MCF 10A (cell line): ENCODE measurements at regions not wholly inside any gene's neighbourhood (a gene's known extent, or its start where the extent isn't known, plus 50 kb on each side); places are given as distances from the start of the nearest gene placed in this dataset.

ENCODE experiments used
- BruUV-seq: library from RNA; stranded (reverse); fragments of 400-500 nt; replicated peaks from 2 replicates; lab custom pipeline; 2021; lab: Mats Ljungman, UMichigan
- CTCF ChIA-PET: fragments of 300-600 bp; sonication (Branson Sonifier 250); formaldehyde crosslinking; extraction: SDS; loops from one replicate; lab custom pipeline; 2021; ENCODE audit warnings: antibody characterized with exemption, inconsistent platforms; lab: Yijun Ruan, JAX
- POLR2A ChIA-PET: fragments of 300-600, 350-650 bp; sonication (Branson Sonifier 250); formaldehyde crosslinking; extraction: SDS; loops from one replicate; lab custom pipeline; 2020; ENCODE audit warnings: antibody characterized with exemption, inconsistent platforms; lab: Yijun Ruan, JAX
- DNase-seq: peaks from one replicate; pipeline ENCODE4 v3.0.0-alpha.2; 2018; ENCODE audit not compliant: unreplicated experiment
- H3K27ac Mint-ChIP-seq: one replicate; pipeline ENCODE4 v1.8.0; 2022; ENCODE audit warnings: mild to moderate bottlenecking, low read depth, mixed read lengths; ENCODE audit not compliant: unreplicated experiment
- H3K27me3 Mint-ChIP-seq: one replicate; pipeline ENCODE4 v1.8.0; 2022; ENCODE audit warnings: mixed read lengths; ENCODE audit not compliant: insufficient read depth, unreplicated experiment
- H3K36me3 Mint-ChIP-seq: one replicate; pipeline ENCODE4 v1.8.0; 2022; ENCODE audit warnings: mild to moderate bottlenecking, moderate library complexity, mixed read lengths; ENCODE audit not compliant: insufficient read depth, unreplicated experiment
- H3K4me1 Mint-ChIP-seq: one replicate; pipeline ENCODE4 v1.8.0; 2022; ENCODE audit warnings: mixed read lengths; ENCODE audit not compliant: insufficient read depth, unreplicated experiment
- H3K4me3 Mint-ChIP-seq: one replicate; pipeline ENCODE4 v1.8.0; 2022; ENCODE audit warnings: mild to moderate bottlenecking, moderate library complexity, mixed read lengths; ENCODE audit not compliant: unreplicated experiment
- H3K9me3 Mint-ChIP-seq: one replicate; pipeline ENCODE4 v1.8.0; 2022; ENCODE audit warnings: mixed read lengths; ENCODE audit not compliant: unreplicated experiment
- intact Hi-C: fragments of 100-400 bp; cut with micrococcal nuclease; formaldehyde crosslinking; loops from 2 replicates; pipeline ENCODE4 v1.14.1; 2022
- TF ChIP-seq, protein P1 (sequence below): fragments of 200-600 bp; IDR thresholded peaks from one replicate; pipeline ENCODE4 v1.8.0; 2022; ENCODE audit warnings: antibody characterized with exemption, mild to moderate bottlenecking; ENCODE audit not compliant: unreplicated experiment

DNA sequence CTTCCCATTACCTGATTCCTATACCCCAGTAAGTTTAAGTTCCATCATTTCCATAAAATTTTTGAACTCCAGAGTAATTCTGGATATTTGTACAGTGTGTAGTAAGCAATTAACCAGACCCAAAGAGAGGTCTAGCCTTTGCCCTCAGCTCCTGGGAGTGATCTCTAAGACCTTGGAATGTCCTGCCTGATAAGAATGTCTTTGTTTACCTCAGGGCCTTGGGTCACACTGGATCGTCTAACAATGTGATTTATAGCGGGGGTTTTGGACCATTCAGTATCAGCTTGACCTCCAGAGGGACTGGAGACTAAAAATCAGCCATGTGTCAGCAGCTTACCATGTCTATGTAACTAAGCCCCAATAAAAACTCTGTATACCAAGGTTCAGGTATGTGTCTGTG is 330.9 kb upstream of the PPP1R2C start:
- BruUV-seq: no TSS peak
- Mint-ChIP-seq H3K9me3 (no peaks in the 10 kb centered on the region), H3K27ac (no peak overlapping the region), H3K4me3 (no peak overlapping the region), H3K4me1 (no peaks in the 10 kb centered on the region), H3K27me3 (peaks cover 60% of the 10 kb centered on the region), H3K36me3 (no peaks in the 10 kb centered on the region)
- ChIA-PET CTCF (no interaction called here), POLR2A (no interaction called here)
- intact Hi-C loops: no loop called here
- no peak for DNase-seq
- TF ChIP-seq, protein P1, sequence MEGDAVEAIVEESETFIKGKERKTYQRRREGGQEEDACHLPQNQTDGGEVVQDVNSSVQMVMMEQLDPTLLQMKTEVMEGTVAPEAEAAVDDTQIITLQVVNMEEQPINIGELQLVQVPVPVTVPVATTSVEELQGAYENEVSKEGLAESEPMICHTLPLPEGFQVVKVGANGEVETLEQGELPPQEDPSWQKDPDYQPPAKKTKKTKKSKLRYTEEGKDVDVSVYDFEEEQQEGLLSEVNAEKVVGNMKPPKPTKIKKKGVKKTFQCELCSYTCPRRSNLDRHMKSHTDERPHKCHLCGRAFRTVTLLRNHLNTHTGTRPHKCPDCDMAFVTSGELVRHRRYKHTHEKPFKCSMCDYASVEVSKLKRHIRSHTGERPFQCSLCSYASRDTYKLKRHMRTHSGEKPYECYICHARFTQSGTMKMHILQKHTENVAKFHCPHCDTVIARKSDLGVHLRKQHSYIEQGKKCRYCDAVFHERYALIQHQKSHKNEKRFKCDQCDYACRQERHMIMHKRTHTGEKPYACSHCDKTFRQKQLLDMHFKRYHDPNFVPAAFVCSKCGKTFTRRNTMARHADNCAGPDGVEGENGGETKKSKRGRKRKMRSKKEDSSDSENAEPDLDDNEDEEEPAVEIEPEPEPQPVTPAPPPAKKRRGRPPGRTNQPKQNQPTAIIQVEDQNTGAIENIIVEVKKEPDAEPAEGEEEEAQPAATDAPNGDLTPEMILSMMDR: no peak

DNA sequence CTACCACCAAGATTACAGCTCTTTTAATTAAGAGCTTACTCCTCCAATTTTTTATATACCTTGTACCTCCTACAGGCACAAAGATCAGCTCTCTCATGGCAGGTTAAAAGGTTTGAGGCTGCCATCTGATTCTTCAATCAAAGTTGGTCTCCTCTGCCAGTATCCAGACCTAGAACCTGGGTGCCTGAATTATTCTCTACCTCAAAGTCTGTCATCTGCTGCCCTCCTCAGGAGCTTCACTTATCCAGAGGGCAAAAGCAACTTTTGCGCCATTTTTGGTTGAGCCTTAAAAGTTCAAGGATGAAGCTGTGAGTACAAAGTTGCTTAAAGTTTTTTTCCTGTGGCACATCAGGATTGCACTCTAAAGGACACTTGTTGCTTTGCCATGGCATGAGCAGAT is 343.7 kb upstream of the PPP1R2C start:
- intact Hi-C loops: no loop called here
- peaks cover 31% of the 10 kb centered on the region for H3K27me3 Mint-ChIP-seq
- no peak overlapping the region for H3K4me3 Mint-ChIP-seq
- POLR2A ChIA-PET: no interaction called here
- no peaks in the 10 kb centered on the region for H3K4me1 Mint-ChIP-seq
- no peaks in the 10 kb centered on the region for H3K9me3 Mint-ChIP-seq
- peak; percentile 12 for DNase-seq
- no peaks in the 10 kb centered on the region for H3K36me3 Mint-ChIP-seq
- CTCF ChIA-PET: interaction anchor here (1.0 to 1.1 kb wide), 2 partner anchors 14 to 1323 kb away, joined by 3 to 6 read pairs; no protein-coding TSS in a partner anchor
- H3K27ac Mint-ChIP-seq: no peak overlapping the region
- TF ChIP-seq, protein P1: peak; percentile 7
- BruUV-seq: no TSS peak

DNA sequence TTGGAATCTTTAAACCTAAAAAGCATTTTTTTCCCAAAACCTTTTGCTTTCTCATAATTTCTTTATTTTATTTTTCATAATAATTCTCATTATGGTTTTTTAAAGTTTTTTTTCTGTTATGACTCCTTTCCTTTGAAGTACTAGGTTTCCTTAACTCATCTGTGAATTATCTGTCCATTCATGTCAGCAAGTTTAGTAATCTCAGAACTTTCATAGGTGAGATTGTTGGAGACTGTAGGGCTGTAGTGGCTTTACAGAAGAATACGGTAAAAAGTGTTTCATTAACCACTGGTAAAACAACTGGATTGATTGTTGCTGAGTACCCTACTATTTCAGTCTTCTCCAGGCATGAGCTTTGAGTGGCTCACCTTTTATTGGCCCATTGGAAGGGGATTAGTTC is 361.7 kb upstream of the PPP1R2C start:
- Mint-ChIP-seq H3K27ac (no peak overlapping the region), H3K4me3 (no peak overlapping the region), H3K4me1 (no peaks in the 10 kb centered on the region), H3K9me3 (no peaks in the 10 kb centered on the region), H3K27me3 (peaks cover 27% of the 10 kb centered on the region), H3K36me3 (no peaks in the 10 kb centered on the region)
- no TSS peak for BruUV-seq
- ChIA-PET CTCF (interaction anchor here (0.6 kb wide), 1 partner anchor 501 kb away, joined by 3 read pairs; no protein-coding TSS in a partner anchor), POLR2A (no interaction called here)
- TF ChIP-seq, protein P1: no peak
- intact Hi-C loops: no loop called here
- no peak for DNase-seq

DNA sequence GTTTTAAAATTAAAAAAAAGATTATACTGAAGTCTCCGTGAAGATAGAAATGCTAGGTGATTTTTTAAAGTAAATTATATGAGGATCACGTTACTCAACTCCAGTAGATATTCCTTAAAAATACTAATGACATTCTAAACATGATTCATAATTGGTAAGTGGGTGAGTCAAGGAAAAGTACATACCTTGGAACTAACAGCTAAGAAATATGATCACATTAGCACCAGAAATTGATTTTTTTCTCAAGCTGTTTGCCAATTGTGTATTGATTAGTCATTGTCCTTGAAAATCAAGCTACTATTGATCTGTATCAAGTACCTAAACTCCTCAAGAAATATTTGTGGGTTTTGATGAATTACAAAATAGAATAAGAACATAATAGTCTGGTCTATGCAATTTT is 362.6 kb upstream of the PPP1R2C start:
- Mint-ChIP-seq H3K36me3 (no peaks in the 10 kb centered on the region), H3K4me3 (no peak overlapping the region), H3K27me3 (peaks cover 27% of the 10 kb centered on the region), H3K9me3 (no peaks in the 10 kb centered on the region), H3K4me1 (no peaks in the 10 kb centered on the region), H3K27ac (no peak overlapping the region)
- TF ChIP-seq, protein P1: no peak
- DNase-seq: peak; percentile 1
- POLR2A ChIA-PET: no interaction called here
- intact Hi-C loops: no loop called here
- CTCF ChIA-PET: no interaction called here
- BruUV-seq: no TSS peak
